A549 (cell line): ENCODE measurements at regions not wholly inside any gene's neighbourhood (a gene's known extent, or its start where the extent isn't known, plus 50 kb on each side); places are given as distances from the start of the nearest gene placed in this dataset.

ENCODE experiments used
- CBX8 ChIP-seq: fragments of 200-600 bp; sonication (generic); IDR thresholded peaks from 2 replicates; pipeline ENCODE4 v1.6.1; 2016
- CTCF ChIP-seq: fragments of >200 bp; sonication (Bioruptor Twin); formaldehyde crosslinking; IDR thresholded peaks from 3 replicates; pipeline ENCODE4 v1.5.1; 2016
- EP300 ChIP-seq, 2 experiments: fragments of >200 bp; sonication (Bioruptor Twin); formaldehyde crosslinking; IDR thresholded peaks; 2 replicates in 1 of 2; 3 replicates in 1 of 2; pipeline ENCODE4 v1.6.1; 2016 to 2017
- MAZ ChIP-seq: fragments of 150-350 bp; IDR thresholded peaks from 2 replicates; pipeline ENCODE4 v1.6.1; 2014; ENCODE audit warnings: antibody characterized with exemption, low read depth, low read length, borderline replicate concordance
- RAD21 ChIP-seq, 2 experiments: fragments of >200 bp in 1 of 2; sonication (Bioruptor Twin) in 1 of 2; formaldehyde crosslinking in 1 of 2; IDR thresholded peaks in 1 of 2; conservative IDR thresholded peaks in 1 of 2; 2 replicates in 1 of 2; 3 replicates in 1 of 2; pipeline ENCODE4 v1.6.1; 2012 to 2018; ENCODE audit warnings: inconsistent platforms in 1 of 2
- TF ChIP-seq, protein P1 (sequence below): fragments of 250-450 bp; sonication (Bioruptor Pico); IDR thresholded peaks from 2 replicates; pipeline ENCODE4 v1.5.0; 2021; ENCODE audit warnings: mild to moderate bottlenecking, moderate library complexity, borderline replicate concordance

DNA sequence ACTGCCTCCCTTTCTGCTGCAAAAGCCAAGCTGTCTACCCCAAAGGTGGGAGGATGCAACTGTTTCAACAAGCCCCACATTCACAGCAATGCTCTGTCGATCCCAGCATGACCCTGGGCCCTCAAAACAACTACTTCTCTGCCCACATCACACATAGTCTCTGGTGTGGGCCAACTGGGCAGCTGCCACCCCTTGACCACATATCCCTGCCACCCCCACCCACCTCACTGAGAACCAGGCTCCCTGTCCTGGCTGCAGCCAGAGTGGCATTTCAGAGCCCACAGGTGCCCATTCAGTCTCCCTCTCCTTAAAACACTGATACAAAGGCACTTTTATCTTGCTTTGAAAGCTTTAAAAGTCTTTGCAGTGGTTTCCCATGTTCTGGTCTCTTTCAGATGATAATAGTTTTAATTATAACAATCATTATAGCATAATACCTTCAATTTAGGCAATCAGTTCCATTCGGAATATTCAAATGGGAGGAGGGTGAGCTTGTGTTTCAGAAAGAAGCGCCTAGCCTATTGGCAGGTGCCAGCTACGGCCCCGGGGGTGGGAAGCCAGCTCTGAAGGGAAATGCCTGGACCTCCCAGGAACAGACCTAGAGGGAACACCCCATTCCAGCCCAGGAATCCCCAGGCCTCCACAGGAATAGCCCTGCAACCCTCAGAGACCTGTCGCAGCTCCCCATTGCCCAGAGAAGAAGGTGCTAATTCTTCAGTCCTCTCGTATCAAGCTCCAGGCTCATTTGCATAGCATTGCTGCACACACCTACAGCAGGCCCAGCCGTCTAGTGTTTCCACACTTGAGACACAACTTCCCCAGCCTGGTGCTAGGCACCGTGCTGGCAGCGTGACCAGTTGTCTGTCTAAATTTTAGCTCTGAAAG lies 90.8 kb downstream of the C5orf15 start:
- TF ChIP-seq CTCF, result no peak
- TF ChIP-seq MAZ, result no peak
- no peak for TF ChIP-seq RAD21 (conservative IDR thresholded peaks at IDR 0.05 in 1 of 2, IDR thresholded peaks at IDR 0.05 in 1 of 2)
- TF ChIP-seq CBX8, result no peak
- TF ChIP-seq EP300 (IDR thresholded peaks at IDR 0.05), result no peak
- TF ChIP-seq, protein P1, sequence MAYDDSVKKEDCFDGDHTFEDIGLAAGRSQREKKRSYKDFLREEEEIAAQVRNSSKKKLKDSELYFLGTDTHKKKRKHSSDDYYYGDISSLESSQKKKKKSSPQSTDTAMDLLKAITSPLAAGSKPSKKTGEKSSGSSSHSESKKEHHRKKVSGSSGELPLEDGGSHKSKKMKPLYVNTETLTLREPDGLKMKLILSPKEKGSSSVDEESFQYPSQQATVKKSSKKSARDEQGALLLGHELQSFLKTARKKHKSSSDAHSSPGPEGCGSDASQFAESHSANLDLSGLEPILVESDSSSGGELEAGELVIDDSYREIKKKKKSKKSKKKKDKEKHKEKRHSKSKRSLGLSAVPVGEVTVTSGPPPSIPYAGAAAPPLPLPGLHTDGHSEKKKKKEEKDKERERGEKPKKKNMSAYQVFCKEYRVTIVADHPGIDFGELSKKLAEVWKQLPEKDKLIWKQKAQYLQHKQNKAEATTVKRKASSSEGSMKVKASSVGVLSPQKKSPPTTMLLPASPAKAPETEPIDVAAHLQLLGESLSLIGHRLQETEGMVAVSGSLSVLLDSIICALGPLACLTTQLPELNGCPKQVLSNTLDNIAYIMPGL, result no peak
